Neural progenitor cell (in vitro differentiated cells): ENCODE measurements at regions not wholly inside any gene's neighbourhood (a gene's known extent, or its start where the extent isn't known, plus 50 kb on each side); places are given as distances from the start of the nearest gene placed in this dataset.

Experiments used
- DNase-seq: peaks from one replicate; pipeline ENCODE4 v3.0.0-alpha.2; 2016; ENCODE audit warnings: low spot score
- H2AFZ ChIP-seq: fragments of 200-600 bp; sonication (generic); replicated peaks from 2 replicates; pipeline ENCODE4 v1.6.1; 2016; ENCODE audit warnings: antibody characterized with exemption
- H3F3A ChIP-seq: fragments of 200-600 bp; sonication (generic); 2 replicates; pipeline ENCODE4 v1.6.1; 2016; ENCODE audit warnings: antibody characterized with exemption, low read depth
- H3K27ac ChIP-seq: fragments of 200-600 bp; sonication (generic); 2 replicates; pipeline ENCODE4 v1.5.1; 2016; ENCODE audit warnings: mild to moderate bottlenecking
- H3K27me3 ChIP-seq: fragments of 200-600 bp; sonication (generic); 2 replicates; pipeline ENCODE4 v1.6.1; 2016; ENCODE audit warnings: mild to moderate bottlenecking, moderate library complexity
- H3K36me3 ChIP-seq: fragments of 200-600 bp; sonication (generic); 2 replicates; pipeline ENCODE4 v1.5.1; 2016
- H3K4me1 ChIP-seq: fragments of 200-600 bp; sonication (generic); 2 replicates; pipeline ENCODE4 v1.6.1; 2016; ENCODE audit warnings: mixed run types
- H3K4me2 ChIP-seq: fragments of 200-600 bp; sonication (generic); 2 replicates; pipeline ENCODE4 v1.6.1; 2016
- H3K4me3 ChIP-seq: fragments of 200-600 bp; sonication (generic); 2 replicates; pipeline ENCODE4 v1.5.1; 2016
- H3K79me2 ChIP-seq: fragments of 200-600 bp; sonication (generic); 2 replicates; pipeline ENCODE4 v1.6.1; 2016; ENCODE audit warnings: low read depth
- H3K9ac ChIP-seq: fragments of 200-600 bp; sonication (generic); 2 replicates; pipeline ENCODE4 v1.6.1; 2016
- H3K9me3 ChIP-seq: fragments of 200-600 bp; sonication (generic); 2 replicates; pipeline ENCODE4 v1.5.1; 2016; ENCODE audit warnings: low read depth
- H4K20me1 ChIP-seq: fragments of 200-600 bp; sonication (generic); 2 replicates; pipeline ENCODE4 v1.6.1; 2016; ENCODE audit warnings: low read depth
- H3K27ac Mint-ChIP-seq: 3 replicates; pipeline ENCODE4 v1.8.0; 2021; ENCODE audit warnings: mixed read lengths
- H3K27me3 Mint-ChIP-seq: 2 replicates; pipeline ENCODE4 v1.8.0; 2022; ENCODE audit warnings: low read depth, mild to moderate bottlenecking, inconsistent platforms, moderate library complexity, mixed read lengths; ENCODE audit not compliant: insufficient read depth
- H3K36me3 Mint-ChIP-seq: 3 replicates; pipeline ENCODE4 v1.8.0; 2021; ENCODE audit warnings: mixed read lengths
- H3K4me1 Mint-ChIP-seq: 3 replicates; pipeline ENCODE4 v1.8.0; 2021; ENCODE audit warnings: mixed read lengths
- H3K4me3 Mint-ChIP-seq: 3 replicates; pipeline ENCODE4 v1.8.0; 2021; ENCODE audit warnings: mild to moderate bottlenecking, moderate library complexity, mixed read lengths
- H3K9me3 Mint-ChIP-seq: 3 replicates; pipeline ENCODE4 v1.8.0; 2020; ENCODE audit warnings: mixed read lengths
- CTCF ChIP-seq: fragments of 200-600 bp; sonication (generic); IDR thresholded peaks from 2 replicates; pipeline ENCODE4 v1.5.1; 2017; ENCODE audit warnings: antibody characterized with exemption, mild to moderate bottlenecking
- EZH2 ChIP-seq: fragments of 200-600 bp; sonication (generic); IDR thresholded peaks from 2 replicates; pipeline ENCODE4 v1.6.1; 2017; ENCODE audit warnings: antibody characterized with exemption, mild to moderate bottlenecking, moderate library complexity
- EZH2phosphoT487 ChIP-seq: fragments of 200-600 bp; sonication (generic); IDR thresholded peaks from 2 replicates; pipeline ENCODE4 v1.6.1; 2017; ENCODE audit warnings: antibody characterized with exemption

DNA sequence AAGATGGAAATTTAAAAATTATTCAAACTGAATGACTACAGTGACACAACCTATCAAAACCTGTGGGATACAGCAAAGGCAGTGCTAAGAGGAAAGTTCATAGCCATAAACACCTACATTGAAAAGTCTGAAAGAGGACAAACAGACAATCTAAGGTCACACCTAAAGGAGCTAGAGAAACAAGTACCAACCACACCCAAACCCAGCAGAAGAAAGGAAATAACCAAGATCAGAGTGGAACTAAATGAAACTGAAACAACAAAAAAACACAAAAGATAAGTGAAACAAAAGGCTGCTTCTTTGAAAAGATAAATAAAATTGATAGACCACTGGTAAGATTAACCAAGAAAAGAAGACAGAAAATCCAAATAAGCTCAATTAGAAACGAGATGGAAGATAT, 247.2 kb upstream of the ZNF804A start:
- no peaks in the 10 kb centered on the region for H3K79me2 ChIP-seq
- no peak overlapping the region for H3K27ac ChIP-seq
- H3K4me3 Mint-ChIP-seq = no peak overlapping the region
- no peak overlapping the region for H3K4me2 ChIP-seq
- no peak overlapping the region for H3K4me3 ChIP-seq
- H2AFZ ChIP-seq = no peak overlapping the region
- H3K27me3 Mint-ChIP-seq = no peaks in the 10 kb centered on the region
- H3K27ac Mint-ChIP-seq = no peak overlapping the region
- no peaks in the 10 kb centered on the region for H3K4me1 ChIP-seq
- H3K36me3 Mint-ChIP-seq = no peaks in the 10 kb centered on the region
- TF ChIP-seq EZH2 = no peak
- TF ChIP-seq EZH2phosphoT487 = no peak
- no peak for TF ChIP-seq CTCF
- peaks cover 4% of the 10 kb centered on the region for H3K27me3 ChIP-seq
- H3K9ac ChIP-seq = no peak overlapping the region
- no peaks in the 10 kb centered on the region for H3K36me3 ChIP-seq
- H3K9me3 Mint-ChIP-seq = no peaks in the 10 kb centered on the region
- DNase-seq = no peak
- H4K20me1 ChIP-seq = no peaks in the 10 kb centered on the region
- no peaks in the 10 kb centered on the region for H3K4me1 Mint-ChIP-seq
- H3F3A ChIP-seq = no peaks in the 10 kb centered on the region
- H3K9me3 ChIP-seq = no peaks in the 10 kb centered on the region

DNA sequence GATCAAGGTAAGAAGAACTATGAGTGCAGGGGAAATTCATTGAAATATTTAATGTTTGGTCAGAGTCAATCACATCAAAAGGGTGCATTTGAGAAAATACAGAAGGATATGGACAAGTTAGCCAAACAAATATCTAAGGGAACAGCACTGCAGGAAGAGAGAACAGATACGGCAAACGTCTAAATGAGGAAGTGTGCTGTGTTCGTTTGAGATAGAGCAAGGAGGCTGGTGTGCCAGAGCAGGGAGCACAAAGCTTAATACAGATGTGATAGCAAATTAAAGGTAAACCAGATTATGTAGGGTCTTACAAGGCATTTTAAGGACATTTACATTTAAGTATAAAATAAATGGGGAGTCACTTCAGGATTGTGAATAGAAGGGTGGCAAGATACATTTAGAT, 241.3 kb upstream of the ZNF804A start:
- Histone ChIP-seq H3K9ac (no peak overlapping the region), H3K36me3 (no peaks in the 10 kb centered on the region), H3K4me3 (no peak overlapping the region), H3K4me2 (no peak overlapping the region), H3K4me1 (peaks cover 20% of the 10 kb centered on the region), H3K79me2 (no peaks in the 10 kb centered on the region), H3K27me3 (peaks cover 4% of the 10 kb centered on the region), H3K27ac (no peak overlapping the region), H3K9me3 (no peaks in the 10 kb centered on the region), H2AFZ (peak overlapping the region; percentile 47), H3F3A (peaks cover 3% of the 10 kb centered on the region), H4K20me1 (no peaks in the 10 kb centered on the region)
- Mint-ChIP-seq H3K9me3 (no peaks in the 10 kb centered on the region), H3K36me3 (no peaks in the 10 kb centered on the region), H3K27ac (no peak overlapping the region), H3K4me1 (no peaks in the 10 kb centered on the region), H3K4me3 (no peak overlapping the region), H3K27me3 (no peaks in the 10 kb centered on the region)
- TF ChIP-seq EZH2 (no peak), EZH2phosphoT487 (no peak), CTCF (no peak)
- DNase-seq = no peak

DNA sequence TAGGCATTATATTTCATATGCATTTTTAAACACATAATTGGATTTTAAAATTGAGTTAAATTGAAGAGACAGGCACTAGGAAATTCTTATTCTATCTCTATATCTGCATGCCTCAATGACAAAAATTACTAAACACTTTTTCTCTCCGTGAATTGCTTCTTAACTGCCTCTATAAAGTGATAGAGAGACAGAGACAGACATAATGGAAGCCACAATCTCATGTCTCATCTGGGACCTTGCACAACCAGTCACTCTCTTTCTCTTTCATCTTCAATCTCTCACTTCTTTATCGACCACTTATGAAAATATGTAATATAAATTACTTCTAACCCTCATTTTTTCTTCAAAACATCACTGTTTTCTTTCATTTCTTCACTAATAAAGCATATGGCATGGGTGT, 238.9 kb upstream of the ZNF804A start:
- DNase-seq = no peak
- H4K20me1 ChIP-seq = no peaks in the 10 kb centered on the region
- peaks cover 20% of the 10 kb centered on the region for H3K4me1 ChIP-seq
- no peak overlapping the region for H3K27ac ChIP-seq
- no peak overlapping the region for H3K9ac ChIP-seq
- H2AFZ ChIP-seq = no peak overlapping the region
- Mint-ChIP-seq H3K36me3 (no peaks in the 10 kb centered on the region), H3K4me3 (no peak overlapping the region), H3K27ac (no peak overlapping the region), H3K9me3 (no peaks in the 10 kb centered on the region), H3K27me3 (no peaks in the 10 kb centered on the region), H3K4me1 (no peaks in the 10 kb centered on the region)
- TF ChIP-seq EZH2 (no peak), EZH2phosphoT487 (no peak), CTCF (no peak)
- H3K4me2 ChIP-seq = no peak overlapping the region
- H3F3A ChIP-seq = peaks cover 3% of the 10 kb centered on the region
- H3K4me3 ChIP-seq = no peak overlapping the region
- H3K79me2 ChIP-seq = no peaks in the 10 kb centered on the region
- H3K9me3 ChIP-seq = no peaks in the 10 kb centered on the region
- H3K36me3 ChIP-seq = no peaks in the 10 kb centered on the region
- no peaks in the 10 kb centered on the region for H3K27me3 ChIP-seq

GRCh38 chr2:184363213-184363612, 235.1 kb upstream of the ZNF804A start:
- no peaks in the 10 kb centered on the region for H3K9me3 ChIP-seq
- no peak for DNase-seq
- H3K4me3 ChIP-seq = no peak overlapping the region
- no peak overlapping the region for H2AFZ ChIP-seq
- H3F3A ChIP-seq = no peaks in the 10 kb centered on the region
- H3K27ac Mint-ChIP-seq = no peak overlapping the region
- H3K27me3 ChIP-seq = no peaks in the 10 kb centered on the region
- TF ChIP-seq CTCF = no peak
- no peak for TF ChIP-seq EZH2phosphoT487
- no peak for TF ChIP-seq EZH2
- H3K4me3 Mint-ChIP-seq = no peak overlapping the region
- no peak overlapping the region for H3K9ac ChIP-seq
- H3K27ac ChIP-seq = no peak overlapping the region
- H3K4me1 Mint-ChIP-seq = no peaks in the 10 kb centered on the region
- no peaks in the 10 kb centered on the region for H3K9me3 Mint-ChIP-seq
- H3K27me3 Mint-ChIP-seq = no peaks in the 10 kb centered on the region
- no peak overlapping the region for H3K4me2 ChIP-seq
- H3K36me3 ChIP-seq = no peaks in the 10 kb centered on the region
- no peaks in the 10 kb centered on the region for H3K36me3 Mint-ChIP-seq
- H4K20me1 ChIP-seq = no peaks in the 10 kb centered on the region
- H3K79me2 ChIP-seq = no peaks in the 10 kb centered on the region
- H3K4me1 ChIP-seq = peaks cover 20% of the 10 kb centered on the region
